ENCODE measurements at regions not wholly inside any gene's neighbourhood (a gene's known extent, or its start where the extent isn't known, plus 50 kb on each side); places are given as distances from the start of the nearest gene placed in this dataset.

DNA sequence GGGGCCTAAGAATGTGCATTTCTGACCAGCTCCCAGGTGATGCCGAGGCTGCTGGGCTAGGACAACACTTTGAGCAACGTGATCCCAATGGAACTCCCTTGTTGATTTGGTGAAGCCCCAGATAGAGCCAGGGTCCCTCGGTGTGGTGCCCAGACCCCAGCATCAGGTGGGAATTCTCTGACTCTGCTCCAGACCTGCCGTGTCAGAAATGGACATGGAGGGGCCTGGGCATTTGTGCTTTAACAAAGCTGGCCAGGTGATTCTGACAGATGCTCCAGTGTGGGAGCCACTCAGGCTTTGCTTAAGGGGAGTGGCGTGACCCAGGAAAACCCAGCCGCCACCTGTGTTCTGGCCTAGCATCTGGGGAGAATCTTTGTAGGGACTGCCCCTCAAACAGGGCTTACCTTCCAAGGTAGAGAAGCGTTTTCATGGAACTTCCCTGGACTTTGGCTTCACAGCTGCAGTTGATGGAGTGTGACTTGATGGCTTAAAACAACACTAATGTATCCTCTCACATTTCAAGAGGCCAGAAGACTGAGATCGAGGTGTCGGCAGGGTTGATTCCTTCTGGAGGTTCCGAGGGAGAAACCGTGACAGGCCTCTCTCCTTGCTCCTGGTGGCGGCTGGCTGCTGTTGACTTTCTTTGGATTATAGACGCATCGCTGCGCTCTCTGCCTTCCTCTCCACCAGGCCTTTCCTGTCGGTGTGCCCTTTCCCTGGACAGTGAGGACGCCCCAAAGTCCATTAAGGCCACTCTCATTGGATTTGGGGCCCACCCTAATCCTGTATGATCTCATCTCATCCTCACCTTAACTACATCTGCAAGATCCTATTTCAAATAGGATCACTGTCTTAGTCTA is 57.0 kb upstream of the HDAC4 start:
- Mint-ChIP-seq H3K36me3 (ENCODE audit: unreplicated experiment) (peaks cover 12% of the 10 kb centered on the region), H3K4me3 (ENCODE audit: unreplicated experiment) (no peak overlapping the region), H3K4me1 (ENCODE audit: low read depth, unreplicated experiment) (peaks cover 9% of the 10 kb centered on the region), H3K27ac (ENCODE audit: unreplicated experiment) (no peak overlapping the region), H3K27me3 (ENCODE audit: unreplicated experiment) (peaks cover 4% of the 10 kb centered on the region), H3K9me3 (ENCODE audit: unreplicated experiment) (peaks cover 13% of the 10 kb centered on the region)
- no peak for DNase-seq
- TF ChIP-seq, protein P1, sequence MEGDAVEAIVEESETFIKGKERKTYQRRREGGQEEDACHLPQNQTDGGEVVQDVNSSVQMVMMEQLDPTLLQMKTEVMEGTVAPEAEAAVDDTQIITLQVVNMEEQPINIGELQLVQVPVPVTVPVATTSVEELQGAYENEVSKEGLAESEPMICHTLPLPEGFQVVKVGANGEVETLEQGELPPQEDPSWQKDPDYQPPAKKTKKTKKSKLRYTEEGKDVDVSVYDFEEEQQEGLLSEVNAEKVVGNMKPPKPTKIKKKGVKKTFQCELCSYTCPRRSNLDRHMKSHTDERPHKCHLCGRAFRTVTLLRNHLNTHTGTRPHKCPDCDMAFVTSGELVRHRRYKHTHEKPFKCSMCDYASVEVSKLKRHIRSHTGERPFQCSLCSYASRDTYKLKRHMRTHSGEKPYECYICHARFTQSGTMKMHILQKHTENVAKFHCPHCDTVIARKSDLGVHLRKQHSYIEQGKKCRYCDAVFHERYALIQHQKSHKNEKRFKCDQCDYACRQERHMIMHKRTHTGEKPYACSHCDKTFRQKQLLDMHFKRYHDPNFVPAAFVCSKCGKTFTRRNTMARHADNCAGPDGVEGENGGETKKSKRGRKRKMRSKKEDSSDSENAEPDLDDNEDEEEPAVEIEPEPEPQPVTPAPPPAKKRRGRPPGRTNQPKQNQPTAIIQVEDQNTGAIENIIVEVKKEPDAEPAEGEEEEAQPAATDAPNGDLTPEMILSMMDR (IDR thresholded peaks at IDR 0.05; ENCODE audit: partially characterized antibody, unreplicated experiment) = no peak

DNA sequence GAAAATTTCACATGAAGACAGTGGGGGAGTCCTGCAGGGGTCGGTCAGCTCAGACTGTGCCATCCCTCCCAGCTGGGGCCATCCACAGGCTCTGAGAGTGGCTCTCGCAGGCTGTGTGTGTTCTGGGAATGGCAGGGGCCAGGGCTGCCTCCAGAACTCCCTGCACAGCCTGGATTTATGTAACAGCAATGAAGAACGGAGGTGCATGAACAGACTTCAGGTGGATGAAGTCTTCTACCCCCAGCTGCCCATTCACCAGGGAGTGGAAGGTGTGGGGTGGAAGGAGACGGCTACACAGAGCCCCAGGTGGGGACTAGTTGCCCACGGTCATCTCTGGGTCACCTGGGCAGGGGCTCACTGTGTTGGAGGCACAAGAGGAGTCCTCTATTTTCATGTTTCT is 56.1 kb upstream of the HDAC4 start:
- peaks cover 9% of the 10 kb centered on the region for H3K4me1 Mint-ChIP-seq (ENCODE audit: low read depth, unreplicated experiment)
- no peak overlapping the region for H3K4me3 Mint-ChIP-seq (ENCODE audit: unreplicated experiment)
- TF ChIP-seq, protein P1 (IDR thresholded peaks at IDR 0.05; ENCODE audit: partially characterized antibody, unreplicated experiment) = no peak
- peaks cover 12% of the 10 kb centered on the region for H3K36me3 Mint-ChIP-seq (ENCODE audit: unreplicated experiment)
- H3K9me3 Mint-ChIP-seq (ENCODE audit: unreplicated experiment) = peaks cover 15% of the 10 kb centered on the region
- no peak for DNase-seq
- H3K27ac Mint-ChIP-seq (ENCODE audit: unreplicated experiment) = no peak overlapping the region
- H3K27me3 Mint-ChIP-seq (ENCODE audit: unreplicated experiment) = peaks cover 4% of the 10 kb centered on the region

GRCh38 chr2:239455436-239456203 is 54.8 kb upstream of the HDAC4 start:
- H3K9me3 Mint-ChIP-seq (ENCODE audit: unreplicated experiment) = peaks cover 16% of the 10 kb centered on the region
- TF ChIP-seq, protein P1 (IDR thresholded peaks at IDR 0.05; ENCODE audit: partially characterized antibody, unreplicated experiment) = no peak

GRCh38 chr2:239454507-239454906 is 53.7 kb upstream of the HDAC4 start:
- H3K4me1 Mint-ChIP-seq (ENCODE audit: low read depth, unreplicated experiment) = peaks cover 3% of the 10 kb centered on the region
- DNase-seq = no peak
- no peak overlapping the region for H3K4me3 Mint-ChIP-seq (ENCODE audit: unreplicated experiment)
- peaks cover 8% of the 10 kb centered on the region for H3K9me3 Mint-ChIP-seq (ENCODE audit: unreplicated experiment)
- peaks cover 1% of the 10 kb centered on the region for H3K27me3 Mint-ChIP-seq (ENCODE audit: unreplicated experiment)
- TF ChIP-seq, protein P1 (IDR thresholded peaks at IDR 0.05; ENCODE audit: partially characterized antibody, unreplicated experiment) = no peak
- peaks cover 19% of the 10 kb centered on the region for H3K36me3 Mint-ChIP-seq (ENCODE audit: unreplicated experiment)
- no peak overlapping the region for H3K27ac Mint-ChIP-seq (ENCODE audit: unreplicated experiment)

More at GRCh38 chr2:239455436-239456203, 54.8 kb upstream of the HDAC4 start:
- no peak overlapping the region for H3K4me3 Mint-ChIP-seq (ENCODE audit: unreplicated experiment)
- H3K36me3 Mint-ChIP-seq (ENCODE audit: unreplicated experiment) = peaks cover 18% of the 10 kb centered on the region
- peaks cover 9% of the 10 kb centered on the region for H3K4me1 Mint-ChIP-seq (ENCODE audit: low read depth, unreplicated experiment)
- DNase-seq = no peak
- no peak overlapping the region for H3K27ac Mint-ChIP-seq (ENCODE audit: unreplicated experiment)
- H3K27me3 Mint-ChIP-seq (ENCODE audit: unreplicated experiment) = peaks cover 4% of the 10 kb centered on the region
